Prostate gland (tissue), 2 donors: ENCODE measurements at regions not wholly inside any gene's neighbourhood (a gene's known extent, or its start where the extent isn't known, plus 50 kb on each side); places are given as distances from the start of the nearest gene placed in this dataset.

ENCODE experiments used
- DNase-seq: peaks from one replicate; pipeline ENCODE4 v3.0.0-alpha.2; 2019; ENCODE audit warnings: low spot score
- H3K27ac ChIP-seq, 2 donors: fragments of 200-600 bp; sonication (generic); 2 replicates each; pipeline ENCODE4 v1.5.1; 2017 to 2019
- H3K27me3 ChIP-seq: fragments of 200-600 bp; sonication (generic); replicated peaks from 2 replicates; pipeline ENCODE4 v1.5.1; 2019; ENCODE audit not compliant: insufficient read depth
- H3K36me3 ChIP-seq, 2 donors: fragments of 200-600 bp; sonication (generic); 1 replicate in 1 of 2; 2 replicates in 1 of 2; pipeline versions ENCODE4 v1.5.1 to v1.8.1; 2017 to 2019
- H3K4me1 ChIP-seq: fragments of 200-600 bp; sonication (generic); replicated peaks from 2 replicates; pipeline ENCODE4 v1.5.1; 2019
- H3K4me3 ChIP-seq, 2 donors: fragments of 200-600 bp; sonication (generic); 2 replicates each; pipeline ENCODE4 v1.5.1; 2017 to 2019
- H3K9me3 ChIP-seq: fragments of 200-600 bp; sonication (generic); 2 replicates; pipeline ENCODE4 v1.5.1; 2017
- POLR2A ChIP-seq: fragments of 450-650 bp; IDR thresholded peaks from one replicate; pipeline ENCODE4 v1.6.1; 2016; ENCODE audit warnings: antibody characterized with exemption, mild to moderate bottlenecking
- POLR2AphosphoS5 ChIP-seq: sonication (generic); formaldehyde crosslinking; IDR thresholded peaks from one replicate; pipeline ENCODE4 v1.6.1; 2017; ENCODE audit warnings: antibody characterized with exemption
- WGBS: methylation state at CpG from one replicate; pipeline ENCODE4 v1.1.5; 2018; 5-methylcytosine and 5-hydroxymethylcytosine counted together
- intact Hi-C: fragments of 100-400 bp; cut with DNase I; formaldehyde crosslinking; loops from one replicate; pipeline ENCODE4 v1.14.2; 2022
- TF ChIP-seq, protein P1 (sequence below), 4 experiments: fragments of 200-600 bp in 2 of 4; fragments of 450-650 bp in 2 of 4; sonication (generic) in 2 of 4; IDR thresholded peaks; 1 replicate in 3 of 4; 2 replicates in 1 of 4; pipeline ENCODE4 v1.5.1; 2016 to 2019; ENCODE audit warnings: antibody characterized with exemption in 4 of 4, mild to moderate bottlenecking in 2 of 4, moderate library complexity in 2 of 4

DNA sequence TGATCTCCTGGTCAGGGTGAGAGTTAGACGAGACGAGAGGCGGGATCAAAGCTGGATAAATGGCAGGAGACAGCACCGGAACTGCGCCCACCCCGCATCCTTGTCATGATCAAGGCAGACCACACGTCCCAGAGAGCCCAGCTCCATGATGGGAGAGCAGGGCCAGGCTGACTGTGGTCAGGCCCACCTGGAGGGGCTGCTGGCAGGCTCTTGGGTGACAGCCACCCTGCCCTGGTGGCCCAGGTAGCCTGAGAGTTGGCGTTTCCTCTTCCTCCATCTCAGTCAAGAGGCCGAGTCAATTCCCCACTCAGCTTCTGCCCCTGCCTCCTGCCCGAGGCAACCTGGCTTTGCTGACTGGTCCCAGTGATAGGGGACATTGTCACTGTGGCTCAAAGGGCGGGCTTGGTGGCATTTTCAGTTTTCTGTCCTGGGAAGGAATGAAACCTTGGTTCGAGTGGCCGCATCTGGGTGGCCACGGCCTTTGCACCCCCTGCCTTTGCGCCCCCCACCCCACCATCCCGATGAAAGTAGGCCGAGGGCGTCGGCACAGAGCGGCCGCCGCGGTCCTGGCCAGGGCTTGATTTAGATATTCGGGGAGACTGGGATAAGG, 60.8 kb upstream of the PPARA start:
- intact Hi-C loops = no loop called here
- no peak overlapping the region for H3K4me3 ChIP-seq

DNA sequence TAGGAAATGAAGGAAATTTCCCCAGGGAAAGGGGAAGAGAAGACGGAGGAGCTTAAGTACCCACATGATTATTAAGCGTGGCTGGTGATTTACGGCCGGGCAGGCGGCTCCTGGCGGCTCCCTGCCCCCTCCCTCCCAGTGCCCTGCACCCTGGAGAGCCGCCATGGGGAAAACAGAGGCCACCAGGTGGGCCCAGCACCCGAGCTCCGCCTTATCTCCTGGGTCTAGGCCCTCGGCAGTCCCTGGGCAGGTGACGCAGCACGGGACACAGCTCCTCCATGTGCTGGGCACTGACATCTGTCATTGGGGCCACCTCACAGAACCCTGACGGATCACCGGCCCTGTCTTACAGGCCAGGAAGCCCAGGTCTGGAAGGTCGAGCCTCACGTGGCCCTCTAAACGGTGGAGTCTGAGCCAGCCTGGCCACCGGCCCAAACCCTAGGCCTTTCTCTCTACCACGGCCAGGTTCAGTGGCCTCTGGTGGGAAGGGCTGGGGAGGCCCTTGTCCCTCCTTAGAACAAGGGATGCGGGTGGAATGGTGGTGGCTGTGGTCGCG, 60.2 kb upstream of the PPARA start:
- H3K4me3 ChIP-seq = no peak overlapping the region
- H3K27me3 ChIP-seq = no peaks in the 10 kb centered on the region
- no peaks in the 10 kb centered on the region for H3K9me3 ChIP-seq
- intact Hi-C loops = no loop called here
- peaks cover 0 to 4% of the 10 kb centered on the region in 2 donors for H3K36me3 ChIP-seq
- peaks cover 70% of the 10 kb centered on the region for H3K4me1 ChIP-seq
- WGBS = 19% methylated on average over 22 of the region's 22 CpGs
- TF ChIP-seq, protein P1, sequence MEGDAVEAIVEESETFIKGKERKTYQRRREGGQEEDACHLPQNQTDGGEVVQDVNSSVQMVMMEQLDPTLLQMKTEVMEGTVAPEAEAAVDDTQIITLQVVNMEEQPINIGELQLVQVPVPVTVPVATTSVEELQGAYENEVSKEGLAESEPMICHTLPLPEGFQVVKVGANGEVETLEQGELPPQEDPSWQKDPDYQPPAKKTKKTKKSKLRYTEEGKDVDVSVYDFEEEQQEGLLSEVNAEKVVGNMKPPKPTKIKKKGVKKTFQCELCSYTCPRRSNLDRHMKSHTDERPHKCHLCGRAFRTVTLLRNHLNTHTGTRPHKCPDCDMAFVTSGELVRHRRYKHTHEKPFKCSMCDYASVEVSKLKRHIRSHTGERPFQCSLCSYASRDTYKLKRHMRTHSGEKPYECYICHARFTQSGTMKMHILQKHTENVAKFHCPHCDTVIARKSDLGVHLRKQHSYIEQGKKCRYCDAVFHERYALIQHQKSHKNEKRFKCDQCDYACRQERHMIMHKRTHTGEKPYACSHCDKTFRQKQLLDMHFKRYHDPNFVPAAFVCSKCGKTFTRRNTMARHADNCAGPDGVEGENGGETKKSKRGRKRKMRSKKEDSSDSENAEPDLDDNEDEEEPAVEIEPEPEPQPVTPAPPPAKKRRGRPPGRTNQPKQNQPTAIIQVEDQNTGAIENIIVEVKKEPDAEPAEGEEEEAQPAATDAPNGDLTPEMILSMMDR (IDR thresholded peaks at IDR 0.05) = no peak
- TF ChIP-seq POLR2AphosphoS5 (no peak), POLR2A (no peak)
- DNase-seq = no peak
- H3K27ac ChIP-seq = peak overlapping the region; percentile 96 to 99

More for the DNA sequence above, 60.8 kb upstream of the PPARA start:
- Histone ChIP-seq H3K27me3 (no peaks in the 10 kb centered on the region), H3K4me1 (peaks cover 68% of the 10 kb centered on the region), H3K27ac (peak overlapping the region; percentile 96 to 99), H3K36me3 (peaks cover 0 to 4% of the 10 kb centered on the region in 2 donors), H3K9me3 (no peaks in the 10 kb centered on the region)
- 50% methylated on average over 24 of the region's 24 CpGs for WGBS
- DNase-seq = no peak
- TF ChIP-seq, protein P1 (IDR thresholded peaks at IDR 0.05) = no peak
- TF ChIP-seq POLR2A (no peak), POLR2AphosphoS5 (no peak)

DNA sequence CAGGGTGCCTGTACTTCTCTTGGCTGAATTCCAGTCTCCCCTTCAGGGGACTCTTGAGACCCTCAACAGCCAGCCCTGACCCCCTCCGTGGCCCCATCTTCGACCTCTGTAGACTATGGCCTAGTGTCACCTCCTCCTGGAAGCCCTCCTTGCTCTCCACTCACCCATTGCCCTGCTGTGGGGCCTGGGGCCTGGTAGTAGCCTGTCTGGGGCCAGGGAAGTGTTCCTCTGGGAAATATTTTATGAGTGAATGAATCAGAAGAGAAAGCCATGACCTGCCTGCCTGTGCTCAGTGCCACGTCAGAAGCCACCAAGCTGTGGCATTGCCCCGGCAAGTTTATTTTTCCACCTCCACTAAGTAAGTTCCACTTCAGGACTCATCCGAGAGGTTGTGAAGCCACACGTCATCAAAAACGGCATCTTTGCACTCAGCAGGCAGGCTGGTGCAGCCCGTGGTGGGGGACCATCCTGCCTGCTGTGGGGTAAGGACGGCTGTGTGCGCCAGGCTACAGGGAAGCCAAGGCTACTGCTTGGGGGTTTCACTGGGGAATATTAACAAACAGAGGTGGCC, 59.6 kb upstream of the PPARA start:
- Histone ChIP-seq H3K4me3 (no peak overlapping the region), H3K4me1 (peaks cover 64% of the 10 kb centered on the region), H3K36me3 (peaks cover 0 to 4% of the 10 kb centered on the region in 2 donors), H3K27me3 (no peaks in the 10 kb centered on the region), H3K9me3 (no peaks in the 10 kb centered on the region), H3K27ac (peak overlapping the region; percentile 96 to 99)
- TF ChIP-seq POLR2A (no peak), POLR2AphosphoS5 (peak; percentile 11)
- TF ChIP-seq, protein P1 (IDR thresholded peaks at IDR 0.05) = no peak
- WGBS = 47% methylated on average over 10 of the region's 10 CpGs
- no peak for DNase-seq
- intact Hi-C loops = no loop called here

- TF ChIP-seq, protein P1 (IDR thresholded peaks at IDR 0.05) = no peak
- no peak for TF ChIP-seq POLR2AphosphoS5
- no peak for TF ChIP-seq POLR2A
- peak overlapping the region; percentile 96 to 99 for H3K27ac ChIP-seq
- WGBS = 66% methylated on average over 19 of the region's 19 CpGs
- H3K36me3 ChIP-seq = peaks cover 0 to 4% of the 10 kb centered on the region in 2 donors
- DNase-seq = no peak
- peaks cover 57% of the 10 kb centered on the region for H3K4me1 ChIP-seq
- intact Hi-C loops = no loop called here
- H3K9me3 ChIP-seq = no peaks in the 10 kb centered on the region
- H3K4me3 ChIP-seq = no peak overlapping the region
- H3K27me3 ChIP-seq = no peaks in the 10 kb centered on the region
Measured at GRCh38 chr22:46091277-46091977, 58.9 kb upstream of the PPARA start.
